K562 (cell line): ENCODE measurements at regions not wholly inside any gene's neighbourhood (a gene's known extent, or its start where the extent isn't known, plus 50 kb on each side); places are given as distances from the start of the nearest gene placed in this dataset.

Experiments used
- ATAC-seq: fragments of 200-7000 bp; cut with Tn5 transposase; 3 replicates; pipeline ENCODE4 v1.9.1; 2020; ENCODE audit warnings: moderate library complexity
- BruUV-seq: library from RNA; stranded (reverse); fragments of 400-500 nt; replicated peaks from 2 replicates; lab custom pipeline; 2021; lab: Mats Ljungman, UMichigan
- CTCF ChIA-PET: fragments of 300-600 bp; formaldehyde crosslinking; extraction: SDS; loops from one replicate; lab custom pipeline; 2021; ENCODE audit warnings: low intra/inter-chr PET ratio; lab: Yijun Ruan, JAX
- POLR2A ChIA-PET: fragments of 300-600, 350-650 bp; sonication (Branson Sonifier 250); formaldehyde crosslinking; extraction: SDS; loops from one replicate; lab custom pipeline; 2021; ENCODE audit warnings: antibody characterized with exemption, inconsistent platforms; lab: Yijun Ruan, JAX
- DNase-seq, 4 experiments: peaks; one replicate each; pipeline versions ENCODE4 v3.0.0 to v3.0.0-alpha.2; 2011 to 2018; ENCODE audit warnings: low spot score in 3 of 4, mixed read lengths in 3 of 4; ENCODE audit errors: extremely low read depth in 1 of 4
- FAIRE-seq: peaks from 2 replicates; lab custom pipeline; 2011; peaks lifted over from hg19 to GRCh38; lab: Jason Lieb, UNC
- H2AFZ ChIP-seq: 2 replicates; pipeline ENCODE4 v1.6.0; 2011; ENCODE audit warnings: low read depth, low read length, control low read depth, inconsistent platforms
- H3K27ac ChIP-seq: fragments of 200-600 bp; 3 replicates; pipeline ENCODE4 v1.8.0; 2011; ENCODE audit warnings: low read depth, mild to moderate bottlenecking, control low read depth, inconsistent platforms, low read length, moderate library complexity, mixed read lengths; ENCODE audit errors: extremely low read depth
- H3K27me3 ChIP-seq, 2 experiments: fragments of 300-600 bp in 1 of 2; 2 replicates in 1 of 2; 3 replicates in 1 of 2; pipeline versions ENCODE4 v1.6.0 to v1.8.0; 2011; ENCODE audit warnings: inconsistent platforms in 2 of 2, low read length in 2 of 2, mild to moderate bottlenecking in 1 of 2, mixed read lengths in 1 of 2, moderate library complexity in 1 of 2; ENCODE audit not compliant: control insufficient read depth in 2 of 2, insufficient read depth in 2 of 2
- H3K36me3 ChIP-seq: fragments of 300-600 bp; 3 replicates; pipeline ENCODE4 v1.8.0; 2011; ENCODE audit warnings: mild to moderate bottlenecking, low read length, inconsistent platforms; ENCODE audit not compliant: control insufficient read depth, insufficient read depth
- H3K4me1 ChIP-seq, 2 experiments: fragments of 200-600 bp in 1 of 2; replicated peaks in 1 of 2; 2 replicates in 1 of 2; 3 replicates in 1 of 2; pipeline versions ENCODE4 v1.5.1 to v1.8.0; 2011; ENCODE audit warnings: inconsistent platforms in 2 of 2, low read length in 2 of 2, mild to moderate bottlenecking in 1 of 2, mixed read lengths in 1 of 2, moderate library complexity in 1 of 2; ENCODE audit not compliant: control insufficient read depth in 2 of 2, insufficient read depth in 2 of 2
- H3K4me2 ChIP-seq: 2 replicates; pipeline ENCODE4 v1.6.1; 2011; ENCODE audit warnings: low read length, control low read depth, inconsistent platforms, mixed read lengths; ENCODE audit not compliant: insufficient read depth
- H3K4me3 ChIP-seq: fragments of 200-600 bp; sonication (generic), shearing (Covaris generic); 2 replicates; pipeline ENCODE4 v1.5.1; 2016; ENCODE audit warnings: control low read depth, inconsistent platforms
- H3K79me2 ChIP-seq: fragments of 200-600 bp; 3 replicates; pipeline ENCODE4 v1.8.0; 2011; ENCODE audit warnings: low read length, inconsistent platforms; ENCODE audit not compliant: control insufficient read depth, insufficient read depth
- H3K9ac ChIP-seq, 2 experiments: 2 replicates each; pipeline versions ENCODE4 v1.6.0 to v1.6.1; 2011; ENCODE audit warnings: low read depth in 2 of 2, low read length in 2 of 2, control low read depth in 1 of 2, inconsistent platforms in 1 of 2, mild to moderate bottlenecking in 1 of 2, mixed read lengths in 1 of 2; ENCODE audit not compliant: insufficient read depth in 1 of 2
- H3K9me1 ChIP-seq: one replicate; pipeline ENCODE4 v1.6.0; 2011; ENCODE audit warnings: inconsistent platforms, mild to moderate bottlenecking, low read length, moderate library complexity; ENCODE audit not compliant: control insufficient read depth, insufficient read depth
- H3K9me3 ChIP-seq: replicated peaks from 2 replicates; pipeline ENCODE4 v1.5.1; 2011; ENCODE audit warnings: low read depth, low read length, inconsistent platforms; ENCODE audit not compliant: control insufficient read depth, insufficient read depth
- H4K20me1 ChIP-seq: replicated peaks from 2 replicates; pipeline ENCODE4 v1.6.1; 2011; ENCODE audit warnings: low read length, inconsistent platforms, mixed read lengths; ENCODE audit not compliant: control insufficient read depth, insufficient read depth
- CREM ChIP-seq: IDR thresholded peaks from 2 replicates; pipeline ENCODE4 v1.6.1; 2014; ENCODE audit warnings: antibody characterized with exemption, low read depth
- EP400 ChIP-seq: fragments of 450-650 bp; IDR thresholded peaks from 2 replicates; pipeline ENCODE4 v1.6.1; 2017; ENCODE audit warnings: antibody characterized with exemption, mild to moderate bottlenecking, moderate library complexity
- HOMEZ ChIP-seq: fragments of 250-450 bp; sonication (Bioruptor Pico); IDR thresholded peaks from 2 replicates; pipeline ENCODE4 v1.4.0; 2020; ENCODE audit warnings: mild to moderate bottlenecking, moderate library complexity
- RAD51 ChIP-seq: fragments of 450-650 bp; IDR thresholded peaks from 2 replicates; pipeline ENCODE4 v1.7.1; 2016; ENCODE audit warnings: low read depth, mild to moderate bottlenecking, borderline replicate concordance
- SIRT6 ChIP-seq: IDR thresholded peaks from one replicate; pipeline ENCODE4 v1.6.1; 2012; ENCODE audit warnings: low read depth, mild to moderate bottlenecking, control low read depth, inconsistent platforms, low read length, moderate library complexity
- TCF7L2 ChIP-seq: fragments of 150-350 bp; IDR thresholded peaks from 2 replicates; pipeline ENCODE4 v1.6.1; 2016; ENCODE audit warnings: low read depth, mild to moderate bottlenecking, low read length, moderate library complexity
- WGBS: fragments of 100-300 bp; shearing (Covaris generic); methylation state at CpG from one replicate; pipeline ENCODE4 v1.1.6; 2016; ENCODE audit warnings: low coverage, mixed read lengths; ENCODE audit not compliant: insufficient coverage; ENCODE audit errors: missing lambda C conversion rate; 5-methylcytosine and 5-hydroxymethylcytosine counted together
- in situ Hi-C: fragments of 300-500 bp; cut with MboI; formaldehyde crosslinking; loops from 4 replicates; pipeline ENCODE4 v1.15.0; 2018; ENCODE audit warnings: inconsistent platforms, mixed read lengths
- intact Hi-C: fragments of 100-400 bp; cut with micrococcal nuclease; formaldehyde crosslinking; loops from 2 replicates; pipeline ENCODE4 v1.14.2; 2022

GRCh38 chr15:29454506-29454905 is 184.9 kb upstream of the NSMCE3 start:
- TF ChIP-seq EP400 = no peak
- no peak for TF ChIP-seq TCF7L2
- TF ChIP-seq CREM = no peak
- TF ChIP-seq SIRT6 = no peak
- no peak for TF ChIP-seq RAD51
- no peak for TF ChIP-seq HOMEZ (CRISPR knock-in tag)
- H3K4me2 ChIP-seq = no peak overlapping the region
- H3K4me1 ChIP-seq = no peaks in the 10 kb centered on the region
- intact Hi-C loops (no loop called here), in situ Hi-C loops (no loop called here)
- no peak overlapping the region for H3K4me3 ChIP-seq
- no peaks in the 10 kb centered on the region for H3K9me1 ChIP-seq
- no peak overlapping the region for H3K9ac ChIP-seq
- H3K79me2 ChIP-seq = no peaks in the 10 kb centered on the region
- BruUV-seq = no TSS peak
- CTCF ChIA-PET = no interaction called here
- H3K27ac ChIP-seq = no peak overlapping the region
- ATAC-seq = no peak
- 0% methylated on average over 5 of the region's 5 CpGs for WGBS
- FAIRE-seq = no peak
- H3K27me3 ChIP-seq = peaks cover 0 to 28% of the 10 kb centered on the region in 2 experiments; a peak in 2 of 5 replicates
- POLR2A ChIA-PET = no interaction called here
- no peak overlapping the region for H2AFZ ChIP-seq
- H4K20me1 ChIP-seq = no peaks in the 10 kb centered on the region
- no peaks in the 10 kb centered on the region for H3K36me3 ChIP-seq
- H3K9me3 ChIP-seq = no peaks in the 10 kb centered on the region
- no peak for DNase-seq
